ENCODE measurements at regions not wholly inside any gene's neighbourhood (a gene's known extent, or its start where the extent isn't known, plus 50 kb on each side); places are given as distances from the start of the nearest gene placed in this dataset.

GRCh38 chr15:70488941-70489848, 274.2 kb downstream of the UACA start:
- no peak for TF ChIP-seq CTCF (IDR thresholded peaks at IDR 0.05; ENCODE audit: control extremely low read depth in 1 of 3, insufficient read depth in 1 of 3, low read depth in 1 of 3, low read length in 3 of 3)
- no peak for TF ChIP-seq EZH2 (IDR thresholded peaks at IDR 0.05; ENCODE audit: low read depth, low read length, severe bottlenecking)
- no peak for TF ChIP-seq HDAC2 (IDR thresholded peaks at IDR 0.05; ENCODE audit: borderline replicate concordance in 1 of 2, low read depth in 2 of 2, low read length in 2 of 2)
- no peak for TF ChIP-seq POLR2A (IDR thresholded peaks at IDR 0.05; ENCODE audit: control extremely low read depth in 1 of 2, low read depth in 2 of 2, low read length in 2 of 2)
- TF ChIP-seq USF2 (IDR thresholded peaks at IDR 0.05; ENCODE audit: low read length): no peak
- no peak for TF ChIP-seq YY1 (IDR thresholded peaks at IDR 0.05; ENCODE audit: low read depth, low read length)
- no peak for TF ChIP-seq ATF2 (IDR thresholded peaks at IDR 0.05; ENCODE audit: low read length)
- no peak for TF ChIP-seq JUN (IDR thresholded peaks at IDR 0.05; ENCODE audit: low read depth, low read length)
- TF ChIP-seq SUZ12 (IDR thresholded peaks at IDR 0.05; ENCODE audit: low read length): no peak
- TF ChIP-seq, protein P1, sequence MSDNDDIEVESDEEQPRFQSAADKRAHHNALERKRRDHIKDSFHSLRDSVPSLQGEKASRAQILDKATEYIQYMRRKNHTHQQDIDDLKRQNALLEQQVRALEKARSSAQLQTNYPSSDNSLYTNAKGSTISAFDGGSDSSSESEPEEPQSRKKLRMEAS (IDR thresholded peaks at IDR 0.05): no peak
- no peak for TF ChIP-seq BRCA1 (IDR thresholded peaks at IDR 0.05; ENCODE audit: low read depth, low read length)
- no peak for TF ChIP-seq ZNF274 (IDR thresholded peaks at IDR 0.05; ENCODE audit: borderline replicate concordance, extremely low read depth, low read length)

All from H1 (cell line).